Neural progenitor cell (in vitro differentiated cells): ENCODE measurements at regions not wholly inside any gene's neighbourhood (a gene's known extent, or its start where the extent isn't known, plus 50 kb on each side); places are given as distances from the start of the nearest gene placed in this dataset.

Source experiments
- CTCF ChIP-seq: fragments of 200-600 bp; sonication (generic); IDR thresholded peaks from 2 replicates; pipeline ENCODE4 v1.5.1; 2017; ENCODE audit warnings: antibody characterized with exemption, mild to moderate bottlenecking
- EZH2 ChIP-seq: fragments of 200-600 bp; sonication (generic); IDR thresholded peaks from 2 replicates; pipeline ENCODE4 v1.6.1; 2017; ENCODE audit warnings: antibody characterized with exemption, mild to moderate bottlenecking, moderate library complexity

DNA sequence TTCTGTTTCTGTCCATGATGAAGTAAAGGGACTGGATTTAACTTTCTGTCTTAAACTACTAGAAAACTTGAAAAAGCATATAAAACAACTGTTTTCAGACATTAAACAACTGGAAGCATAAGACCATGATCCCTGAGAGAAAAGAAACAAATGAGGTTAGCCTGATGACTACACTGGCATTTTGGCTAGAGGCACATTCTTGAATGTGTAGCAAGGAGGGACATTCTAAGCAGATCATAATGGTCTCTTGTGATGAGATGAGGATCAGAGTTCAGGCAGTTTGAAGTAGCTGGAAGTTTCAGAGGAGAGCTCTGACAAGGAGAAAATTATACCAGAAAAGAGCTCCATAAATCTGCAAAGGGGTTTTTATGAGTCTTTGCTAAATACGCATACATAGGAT is 75.4 kb downstream of the AASDHPPT start:
- TF ChIP-seq CTCF (no peak), EZH2 (no peak)
